ENCODE measurements at regions not wholly inside any gene's neighbourhood (a gene's known extent, or its start where the extent isn't known, plus 50 kb on each side); places are given as distances from the start of the nearest gene placed in this dataset.

- no peak overlapping the region for H3K4me3 ChIP-seq
- H3K4me1 ChIP-seq, result no peaks in the 10 kb centered on the region
- no peak overlapping the region for H3K27ac ChIP-seq
- H3K27me3 ChIP-seq, result no peaks in the 10 kb centered on the region
- intact Hi-C loops (cut with DNase I; ENCODE audit: low total_unique reads), result no loop called here
- H3K9me3 ChIP-seq, result no peaks in the 10 kb centered on the region
- WGBS, 2 donors, result 80 to 92% methylated on average over 6 to 7 of the region's 7 CpGs
- no peak for DNase-seq
- no peaks in the 10 kb centered on the region for H3K36me3 ChIP-seq (ENCODE audit: low read depth, missing control alignments)
- TF ChIP-seq POLR2A (IDR thresholded peaks at IDR 0.05), result no peak
- TF ChIP-seq CTCF (IDR thresholded peaks at IDR 0.05), result no peak
These were observed 200.7 kb upstream of the NPSR1 start for GRCh38 chr7:34457329-34457728.

- Histone ChIP-seq H3K36me3 (ENCODE audit: low read depth, missing control alignments) (no peaks in the 10 kb centered on the region), H3K27me3 (no peaks in the 10 kb centered on the region), H3K4me3 (no peak overlapping the region), H3K4me1 (no peaks in the 10 kb centered on the region), H3K27ac (no peak overlapping the region), H3K9me3 (no peaks in the 10 kb centered on the region)
- WGBS, 2 donors, result 86 to 91% methylated on average over 1 of the region's 1 CpG
- intact Hi-C loops (cut with DNase I; ENCODE audit: low total_unique reads), result no loop called here
- TF ChIP-seq POLR2A (IDR thresholded peaks at IDR 0.05), result no peak
- TF ChIP-seq CTCF (IDR thresholded peaks at IDR 0.05), result no peak
- DNase-seq, result no peak
These were observed 194.2 kb upstream of the NPSR1 start for GRCh38 chr7:34463830-34464229.

- Histone ChIP-seq H3K4me1 (no peaks in the 10 kb centered on the region), H3K9me3 (no peaks in the 10 kb centered on the region), H3K4me3 (no peak overlapping the region), H3K27me3 (no peaks in the 10 kb centered on the region), H3K27ac (no peak overlapping the region), H3K36me3 (ENCODE audit: low read depth, missing control alignments) (no peaks in the 10 kb centered on the region)
- no peak for TF ChIP-seq CTCF (IDR thresholded peaks at IDR 0.05)
- no peak for TF ChIP-seq POLR2A (IDR thresholded peaks at IDR 0.05)
- intact Hi-C loops (cut with DNase I; ENCODE audit: low total_unique reads), result no loop called here
- DNase-seq, result no peak
These were observed 186.2 kb upstream of the NPSR1 start for GRCh38 chr7:34471844-34472243.

DNA sequence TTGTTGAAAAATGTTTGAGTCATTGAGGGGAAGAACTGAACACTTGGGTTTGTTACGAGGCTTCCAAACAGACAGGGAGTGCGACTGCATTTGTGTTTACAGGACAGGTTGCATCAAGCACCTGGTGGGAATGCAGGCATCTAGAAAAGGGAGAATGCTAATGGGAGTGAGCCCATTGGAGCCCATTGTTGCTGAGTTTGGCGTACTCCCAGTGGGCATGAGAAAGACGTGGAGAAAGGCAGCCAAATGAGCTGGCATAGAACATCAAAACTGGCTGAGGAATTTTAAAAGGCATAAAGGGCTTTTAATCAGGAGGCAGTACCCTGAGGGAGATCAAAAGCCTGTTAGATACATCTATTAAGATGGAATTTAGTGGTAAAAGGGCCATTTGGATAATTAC, 171.6 kb upstream of the NPSR1 start:
- Histone ChIP-seq H3K36me3 (ENCODE audit: low read depth, missing control alignments) (no peaks in the 10 kb centered on the region), H3K27me3 (no peaks in the 10 kb centered on the region), H3K9me3 (no peaks in the 10 kb centered on the region), H3K4me1 (peaks cover 3% of the 10 kb centered on the region), H3K4me3 (no peak overlapping the region), H3K27ac (no peak overlapping the region)
- no peak for DNase-seq
- TF ChIP-seq POLR2A (IDR thresholded peaks at IDR 0.05) (no peak), CTCF (IDR thresholded peaks at IDR 0.05) (no peak)
- intact Hi-C loops (cut with DNase I; ENCODE audit: low total_unique reads), result no loop called here
- WGBS, 2 donors, result 61 to 78% methylated on average over 4 of the region's 4 CpGs

- intact Hi-C loops (cut with DNase I; ENCODE audit: low total_unique reads), result no loop called here
- Histone ChIP-seq H3K36me3 (ENCODE audit: low read depth, missing control alignments) (no peaks in the 10 kb centered on the region), H3K9me3 (no peaks in the 10 kb centered on the region), H3K27ac (no peak overlapping the region), H3K27me3 (no peaks in the 10 kb centered on the region), H3K4me3 (no peak overlapping the region), H3K4me1 (peaks cover 3% of the 10 kb centered on the region)
- 66 to 84% methylated on average over 3 of the region's 3 CpGs for WGBS, 2 donors
- DNase-seq, result no peak
- no peak for TF ChIP-seq POLR2A (IDR thresholded peaks at IDR 0.05)
These were observed 170.5 kb upstream of the NPSR1 start for GRCh38 chr7:34487391-34488115.

All from testis (tissue), 2 donors.